Testis (tissue), 2 donors: ENCODE measurements at regions not wholly inside any gene's neighbourhood (a gene's known extent, or its start where the extent isn't known, plus 50 kb on each side); places are given as distances from the start of the nearest gene placed in this dataset.
A peak's percentile ranks its signal among the peaks of the same experiment; 100 is the strongest.

ENCODE experiments used
- DNase-seq: peaks from one replicate; pipeline ENCODE4 v3.0.0-alpha.2; 2019
- H3K27ac ChIP-seq, 2 donors: fragments of 200-600 bp; sonication (generic); one replicate each; pipeline ENCODE4 v1.5.1; 2019
- H3K27me3 ChIP-seq: fragments of 200-600 bp; sonication (generic); one replicate; pipeline ENCODE4 v1.5.1; 2019
- H3K36me3 ChIP-seq: fragments of 200-600 bp; sonication (generic); one replicate; pipeline ENCODE4 v1.5.1; 2017; ENCODE audit warnings: low read depth; ENCODE audit errors: missing control alignments
- H3K4me1 ChIP-seq: fragments of 200-600 bp; sonication (generic); one replicate; pipeline ENCODE4 v1.5.1; 2019
- H3K4me3 ChIP-seq, 2 donors: fragments of 200-600 bp; sonication (generic); one replicate each; pipeline ENCODE4 v1.5.1; 2017 to 2019
- H3K9me3 ChIP-seq: fragments of 200-600 bp; sonication (generic); one replicate; pipeline ENCODE4 v1.5.1; 2017
- CTCF ChIP-seq, 3 experiments: fragments of 450-650 bp in 2 of 3; fragments of 200-600 bp in 1 of 3; sonication (generic) in 1 of 3; IDR thresholded peaks; one replicate each; pipeline ENCODE4 v1.5.1; 2016 to 2019; ENCODE audit warnings: antibody characterized with exemption in 3 of 3, mild to moderate bottlenecking in 2 of 3, moderate library complexity in 1 of 3
- POLR2A ChIP-seq: fragments of 450-650 bp; IDR thresholded peaks from one replicate; pipeline ENCODE4 v1.6.1; 2017; ENCODE audit warnings: antibody characterized with exemption, mild to moderate bottlenecking, moderate library complexity
- WGBS, 2 donors: methylation state at CpG; one replicate each; pipeline ENCODE4 v1.1.5; 2018; 5-methylcytosine and 5-hydroxymethylcytosine counted together
- intact Hi-C: fragments of 100-400 bp; cut with DNase I; formaldehyde crosslinking; loops from one replicate; pipeline ENCODE4 v1.15.1; 2023; ENCODE audit warnings: low total_unique reads

GRCh38 chr20:40339661-40340449 is 349.2 kb downstream of the MAFB start:
- Histone ChIP-seq H3K27me3 (no peaks in the 10 kb centered on the region), H3K9me3 (no peaks in the 10 kb centered on the region), H3K4me3 (no peak overlapping the region), H3K27ac (no peak overlapping the region), H3K36me3 (no peaks in the 10 kb centered on the region), H3K4me1 (no peaks in the 10 kb centered on the region)
- WGBS, 2 donors: 72 to 83% methylated on average over 2 of the region's 2 CpGs
- intact Hi-C loops: no loop called here
- no peak for TF ChIP-seq CTCF (IDR thresholded peaks at IDR 0.05)
- no peak for TF ChIP-seq POLR2A
- DNase-seq: peak; percentile 39

- WGBS, 2 donors: 75 to 89% methylated on average over 1 of the region's 1 CpG
- intact Hi-C loops: no loop called here
- no peaks in the 10 kb centered on the region for H3K27me3 ChIP-seq
- no peak overlapping the region for H3K4me3 ChIP-seq
- DNase-seq: no peak
- no peak overlapping the region for H3K27ac ChIP-seq
- TF ChIP-seq POLR2A (no peak), CTCF (IDR thresholded peaks at IDR 0.05) (no peak)
- no peaks in the 10 kb centered on the region for H3K4me1 ChIP-seq
- H3K36me3 ChIP-seq: no peaks in the 10 kb centered on the region
- H3K9me3 ChIP-seq: no peaks in the 10 kb centered on the region
Observed at GRCh38 chr20:40336533-40336932, 352.5 kb downstream of the MAFB start.

- intact Hi-C loops: no loop called here
- 48 to 53% methylated on average over 3 of the region's 3 CpGs for WGBS, 2 donors
- H3K4me3 ChIP-seq: no peak overlapping the region
- H3K4me1 ChIP-seq: no peaks in the 10 kb centered on the region
- no peak for TF ChIP-seq POLR2A
- no peak for TF ChIP-seq CTCF (IDR thresholded peaks at IDR 0.05)
- no peaks in the 10 kb centered on the region for H3K9me3 ChIP-seq
- no peak for DNase-seq
- H3K27me3 ChIP-seq: no peaks in the 10 kb centered on the region
- no peak overlapping the region for H3K27ac ChIP-seq
- H3K36me3 ChIP-seq: no peaks in the 10 kb centered on the region
Observed at GRCh38 chr20:40335901-40336351, 353.1 kb downstream of the MAFB start.

GRCh38 chr20:40335437-40335836 is 353.6 kb downstream of the MAFB start:
- Histone ChIP-seq H3K27ac (no peak overlapping the region), H3K4me1 (no peaks in the 10 kb centered on the region), H3K9me3 (no peaks in the 10 kb centered on the region), H3K4me3 (no peak overlapping the region), H3K36me3 (no peaks in the 10 kb centered on the region), H3K27me3 (no peaks in the 10 kb centered on the region)
- TF ChIP-seq CTCF (IDR thresholded peaks at IDR 0.05) (no peak), POLR2A (no peak)
- intact Hi-C loops: no loop called here
- no peak for DNase-seq
- 71 to 79% methylated on average over 6 of the region's 6 CpGs for WGBS, 2 donors

- Histone ChIP-seq H3K27ac (no peak overlapping the region), H3K4me3 (no peak overlapping the region), H3K36me3 (no peaks in the 10 kb centered on the region), H3K4me1 (no peaks in the 10 kb centered on the region), H3K27me3 (no peaks in the 10 kb centered on the region), H3K9me3 (no peaks in the 10 kb centered on the region)
- no peak for DNase-seq
- TF ChIP-seq CTCF (IDR thresholded peaks at IDR 0.05) (no peak), POLR2A (no peak)
- 90 to 98% methylated on average over 2 of the region's 2 CpGs for WGBS, 2 donors
- intact Hi-C loops: no loop called here
Observed at GRCh38 chr20:40333591-40333990, 355.4 kb downstream of the MAFB start.
